Mesothelial cell of epicardium (in vitro differentiated cells): ENCODE measurements at regions not wholly inside any gene's neighbourhood (a gene's known extent, or its start where the extent isn't known, plus 50 kb on each side); places are given as distances from the start of the nearest gene placed in this dataset.

Experiments used
- DNase-seq, 2 experiments: peaks; one replicate each; pipeline ENCODE4 v3.0.0; 2021; ENCODE audit warnings: low spot score in 2 of 2; ENCODE audit not compliant: unreplicated experiment in 2 of 2
- H3K27ac Mint-ChIP-seq: 2 replicates; pipeline ENCODE4 v1.8.0; 2021; ENCODE audit warnings: mixed read lengths
- H3K27me3 Mint-ChIP-seq: 2 replicates; pipeline ENCODE4 v1.8.0; 2021; ENCODE audit warnings: low read depth, mixed read lengths
- H3K36me3 Mint-ChIP-seq: 2 replicates; pipeline ENCODE4 v1.8.0; 2021; ENCODE audit warnings: mixed read lengths
- H3K4me1 Mint-ChIP-seq: 2 replicates; pipeline ENCODE4 v1.8.0; 2021; ENCODE audit warnings: mixed read lengths
- H3K4me3 Mint-ChIP-seq: 2 replicates; pipeline ENCODE4 v1.8.0; 2021; ENCODE audit warnings: mild to moderate bottlenecking, moderate library complexity, mixed read lengths
- H3K9me3 Mint-ChIP-seq: 2 replicates; pipeline ENCODE4 v1.8.0; 2021; ENCODE audit warnings: mixed read lengths
- CTCF ChIP-seq: fragments of 200-600 bp; sonication (generic); IDR thresholded peaks from one replicate; pipeline ENCODE4 v1.5.0; 2021; ENCODE audit warnings: antibody characterized with exemption; ENCODE audit not compliant: unreplicated experiment

GRCh38 chr4:79623021-79623870 lies 215.2 kb upstream of the GK2 start:
- peak overlapping the region; percentile 23 for H3K27ac Mint-ChIP-seq
- H3K9me3 Mint-ChIP-seq, result peaks cover 5% of the 10 kb centered on the region
- no peaks in the 10 kb centered on the region for H3K36me3 Mint-ChIP-seq
- H3K4me1 Mint-ChIP-seq, result peaks cover 15% of the 10 kb centered on the region
- no peaks in the 10 kb centered on the region for H3K27me3 Mint-ChIP-seq
- no peak for TF ChIP-seq CTCF
- no peak overlapping the region for H3K4me3 Mint-ChIP-seq
- DNase-seq, result no peak

- Mint-ChIP-seq H3K4me3 (no peak overlapping the region), H3K27ac (no peak overlapping the region), H3K36me3 (no peaks in the 10 kb centered on the region), H3K9me3 (peaks cover 5% of the 10 kb centered on the region), H3K27me3 (no peaks in the 10 kb centered on the region), H3K4me1 (peaks cover 15% of the 10 kb centered on the region)
- no peak for DNase-seq
- TF ChIP-seq CTCF, result no peak
These were observed 213.0 kb upstream of the GK2 start for GRCh38 chr4:79621061-79621460.

- no peak for TF ChIP-seq CTCF
- no peak for DNase-seq
- peaks cover 5% of the 10 kb centered on the region for H3K9me3 Mint-ChIP-seq
- no peak overlapping the region for H3K4me3 Mint-ChIP-seq
- H3K27me3 Mint-ChIP-seq, result no peaks in the 10 kb centered on the region
- H3K36me3 Mint-ChIP-seq, result no peaks in the 10 kb centered on the region
- no peak overlapping the region for H3K27ac Mint-ChIP-seq
- peaks cover 15% of the 10 kb centered on the region for H3K4me1 Mint-ChIP-seq
These were observed 212.6 kb upstream of the GK2 start for GRCh38 chr4:79620617-79621016.

GRCh38 chr4:79613269-79613935 lies 205.4 kb upstream of the GK2 start:
- DNase-seq, result no peak
- H3K27ac Mint-ChIP-seq, result no peak overlapping the region
- TF ChIP-seq CTCF, result no peak
- no peak overlapping the region for H3K4me3 Mint-ChIP-seq
- H3K9me3 Mint-ChIP-seq, result peaks cover 3% of the 10 kb centered on the region
- H3K27me3 Mint-ChIP-seq, result no peaks in the 10 kb centered on the region
- H3K36me3 Mint-ChIP-seq, result no peaks in the 10 kb centered on the region
- H3K4me1 Mint-ChIP-seq, result no peaks in the 10 kb centered on the region

- DNase-seq, result no peak
- no peaks in the 10 kb centered on the region for H3K36me3 Mint-ChIP-seq
- no peaks in the 10 kb centered on the region for H3K27me3 Mint-ChIP-seq
- H3K4me1 Mint-ChIP-seq, result no peaks in the 10 kb centered on the region
- H3K27ac Mint-ChIP-seq, result no peak overlapping the region
- peaks cover 3% of the 10 kb centered on the region for H3K9me3 Mint-ChIP-seq
- H3K4me3 Mint-ChIP-seq, result no peak overlapping the region
- no peak for TF ChIP-seq CTCF
These were observed 203.0 kb upstream of the GK2 start for GRCh38 chr4:79611026-79611425.
